ENCODE measurements at regions not wholly inside any gene's neighbourhood (a gene's known extent, or its start where the extent isn't known, plus 50 kb on each side); places are given as distances from the start of the nearest gene placed in this dataset.
A peak's percentile ranks its signal among the peaks of the same experiment; 100 is the strongest.

- no peak overlapping the region for H3K27ac ChIP-seq (ENCODE audit: low read depth, low read length)
Measured at GRCh38 chr7:36029853-36030515, 123.1 kb upstream of the EEPD1 start.

GRCh38 chr7:36032361-36032818, 120.7 kb upstream of the EEPD1 start:
- Histone ChIP-seq H3K36me3 (ENCODE audit: control insufficient read depth in 3 of 3, insufficient read depth in 3 of 3, low read length in 3 of 3) (no peaks in the 10 kb centered on the region), H3K4me1 (ENCODE audit: control insufficient read depth in 3 of 3, insufficient read depth in 3 of 3, low read length in 3 of 3) (peaks cover 24 to 26% (median 24%) of the 10 kb centered on the region in 3 donors), H3K27me3 (ENCODE audit: control insufficient read depth in 3 of 3, insufficient read depth in 3 of 3, low read length in 3 of 3) (no peaks in the 10 kb centered on the region), H3K9ac (ENCODE audit: low read depth in 1 of 3, low read length in 3 of 3) (no peak overlapping the region), H3K4me3 (ENCODE audit: low read length in 3 of 3) (no peak overlapping the region), H3K9me3 (ENCODE audit: control insufficient read depth in 3 of 3, low read length in 3 of 3) (no peaks in the 10 kb centered on the region), H3K27ac (ENCODE audit: low read depth, low read length) (no peak overlapping the region)

More at GRCh38 chr7:36029853-36030515, 123.1 kb upstream of the EEPD1 start:
- Histone ChIP-seq H3K4me3 (ENCODE audit: low read length in 3 of 3) (no peak overlapping the region), H3K9ac (ENCODE audit: low read depth in 1 of 3, low read length in 3 of 3) (no peak overlapping the region), H3K27me3 (ENCODE audit: control insufficient read depth in 3 of 3, insufficient read depth in 3 of 3, low read length in 3 of 3) (no peaks in the 10 kb centered on the region), H3K4me1 (ENCODE audit: control insufficient read depth in 3 of 3, insufficient read depth in 3 of 3, low read length in 3 of 3) (peaks cover 2 to 7% (median 4%) of the 10 kb centered on the region in 3 donors), H3K36me3 (ENCODE audit: control insufficient read depth in 3 of 3, insufficient read depth in 3 of 3, low read length in 3 of 3) (no peaks in the 10 kb centered on the region), H3K9me3 (ENCODE audit: control insufficient read depth in 3 of 3, low read length in 3 of 3) (no peaks in the 10 kb centered on the region)

- Histone ChIP-seq H3K4me3 (ENCODE audit: low read length in 3 of 3) (no peak overlapping the region), H3K9ac (ENCODE audit: low read depth in 1 of 3, low read length in 3 of 3) (no peak overlapping the region), H3K27ac (ENCODE audit: low read depth, low read length) (no peak overlapping the region), H3K4me1 (ENCODE audit: control insufficient read depth in 3 of 3, insufficient read depth in 3 of 3, low read length in 3 of 3) (peaks cover 27 to 34% (median 30%) of the 10 kb centered on the region in 3 donors), H3K9me3 (ENCODE audit: control insufficient read depth in 3 of 3, low read length in 3 of 3) (no peaks in the 10 kb centered on the region), H3K36me3 (ENCODE audit: control insufficient read depth in 3 of 3, insufficient read depth in 3 of 3, low read length in 3 of 3) (no peaks in the 10 kb centered on the region), H3K27me3 (ENCODE audit: control insufficient read depth in 3 of 3, insufficient read depth in 3 of 3, low read length in 3 of 3) (no peaks in the 10 kb centered on the region)
Measured at GRCh38 chr7:36034020-36034419, 119.0 kb upstream of the EEPD1 start.

- peaks cover 21 to 34% (median 30%) of the 10 kb centered on the region in 3 donors for H3K4me1 ChIP-seq (ENCODE audit: control insufficient read depth in 3 of 3, insufficient read depth in 3 of 3, low read length in 3 of 3)
- H3K9ac ChIP-seq (ENCODE audit: low read depth in 1 of 3, low read length in 3 of 3), result no peak overlapping the region
- no peak overlapping the region for H3K27ac ChIP-seq (ENCODE audit: low read depth, low read length)
- H3K27me3 ChIP-seq (ENCODE audit: control insufficient read depth in 3 of 3, insufficient read depth in 3 of 3, low read length in 3 of 3), result no peaks in the 10 kb centered on the region
- H3K4me3 ChIP-seq (ENCODE audit: low read length in 3 of 3), result no peak overlapping the region
- H3K9me3 ChIP-seq (ENCODE audit: control insufficient read depth in 3 of 3, low read length in 3 of 3), result no peaks in the 10 kb centered on the region
- no peaks in the 10 kb centered on the region for H3K36me3 ChIP-seq (ENCODE audit: control insufficient read depth in 3 of 3, insufficient read depth in 3 of 3, low read length in 3 of 3)
Measured at GRCh38 chr7:36035186-36035585, 117.9 kb upstream of the EEPD1 start.

- Histone ChIP-seq H3K4me3 (ENCODE audit: low read length in 3 of 3) (peak overlapping the region in 1 of 3 donors; percentile 13), H3K27ac (ENCODE audit: low read depth, low read length) (peak overlapping the region; percentile 65), H3K36me3 (ENCODE audit: control insufficient read depth in 3 of 3, insufficient read depth in 3 of 3, low read length in 3 of 3) (no peaks in the 10 kb centered on the region), H3K9me3 (ENCODE audit: control insufficient read depth in 3 of 3, low read length in 3 of 3) (no peaks in the 10 kb centered on the region), H3K27me3 (ENCODE audit: control insufficient read depth in 3 of 3, insufficient read depth in 3 of 3, low read length in 3 of 3) (no peaks in the 10 kb centered on the region), H3K9ac (ENCODE audit: low read depth in 1 of 3, low read length in 3 of 3) (peak overlapping the region in 1 of 3 donors; percentile 45), H3K4me1 (ENCODE audit: control insufficient read depth in 3 of 3, insufficient read depth in 3 of 3, low read length in 3 of 3) (peaks cover 20 to 34% (median 30%) of the 10 kb centered on the region in 3 donors)
Measured at GRCh38 chr7:36036590-36036989, 116.5 kb upstream of the EEPD1 start.

DNA sequence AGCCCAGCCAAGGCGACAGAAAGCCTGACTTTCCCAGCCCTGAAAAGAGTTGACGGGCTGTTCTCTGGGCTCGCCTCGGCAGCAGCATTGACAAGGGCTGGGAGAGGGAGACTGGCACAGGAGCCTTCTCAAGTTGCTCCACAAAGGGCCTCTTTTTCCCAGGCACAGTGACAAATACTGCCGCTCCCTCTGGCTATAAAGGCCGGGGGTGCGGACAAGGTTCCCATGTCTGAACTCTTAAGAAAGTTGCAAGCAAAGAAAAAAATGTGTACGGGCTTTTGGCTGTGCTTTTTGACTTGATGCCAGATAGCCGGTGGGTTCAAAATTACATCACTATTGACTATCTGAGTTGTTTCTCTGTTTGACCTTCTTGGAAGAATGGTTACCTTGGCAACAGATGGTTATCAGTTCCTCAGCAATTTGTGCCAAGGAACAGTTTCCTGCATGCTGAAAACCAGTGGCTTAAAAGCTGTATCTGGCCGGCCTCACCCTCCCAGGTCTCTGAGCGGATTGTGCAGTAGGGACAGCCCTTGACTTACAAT, 115.9 kb upstream of the EEPD1 start:
- H3K27ac ChIP-seq (ENCODE audit: low read depth, low read length), result peak overlapping the region; percentile 65
- H3K9me3 ChIP-seq (ENCODE audit: control insufficient read depth in 3 of 3, low read length in 3 of 3), result no peaks in the 10 kb centered on the region
- H3K4me1 ChIP-seq (ENCODE audit: control insufficient read depth in 3 of 3, insufficient read depth in 3 of 3, low read length in 3 of 3), result peaks cover 22 to 34% (median 30%) of the 10 kb centered on the region in 3 donors
- H3K9ac ChIP-seq (ENCODE audit: low read depth in 1 of 3, low read length in 3 of 3), result peak overlapping the region in 2 of 3 donors; percentile 45 to 66
- no peaks in the 10 kb centered on the region for H3K27me3 ChIP-seq (ENCODE audit: control insufficient read depth in 3 of 3, insufficient read depth in 3 of 3, low read length in 3 of 3)
- no peaks in the 10 kb centered on the region for H3K36me3 ChIP-seq (ENCODE audit: control insufficient read depth in 3 of 3, insufficient read depth in 3 of 3, low read length in 3 of 3)
- peak overlapping the region in 1 of 3 donors; percentile 29 for H3K4me3 ChIP-seq (ENCODE audit: low read length in 3 of 3)

GRCh38 chr7:36038063-36038721, 114.9 kb upstream of the EEPD1 start:
- no peaks in the 10 kb centered on the region for H3K27me3 ChIP-seq (ENCODE audit: control insufficient read depth in 3 of 3, insufficient read depth in 3 of 3, low read length in 3 of 3)
- H3K4me3 ChIP-seq (ENCODE audit: low read length in 3 of 3), result no peak overlapping the region
- no peaks in the 10 kb centered on the region for H3K9me3 ChIP-seq (ENCODE audit: control insufficient read depth in 3 of 3, low read length in 3 of 3)
- peaks cover 22 to 34% (median 30%) of the 10 kb centered on the region in 3 donors for H3K4me1 ChIP-seq (ENCODE audit: control insufficient read depth in 3 of 3, insufficient read depth in 3 of 3, low read length in 3 of 3)
- H3K27ac ChIP-seq (ENCODE audit: low read depth, low read length), result no peak overlapping the region
- H3K9ac ChIP-seq (ENCODE audit: low read depth in 1 of 3, low read length in 3 of 3), result no peak overlapping the region
- H3K36me3 ChIP-seq (ENCODE audit: control insufficient read depth in 3 of 3, insufficient read depth in 3 of 3, low read length in 3 of 3), result no peaks in the 10 kb centered on the region

DNA sequence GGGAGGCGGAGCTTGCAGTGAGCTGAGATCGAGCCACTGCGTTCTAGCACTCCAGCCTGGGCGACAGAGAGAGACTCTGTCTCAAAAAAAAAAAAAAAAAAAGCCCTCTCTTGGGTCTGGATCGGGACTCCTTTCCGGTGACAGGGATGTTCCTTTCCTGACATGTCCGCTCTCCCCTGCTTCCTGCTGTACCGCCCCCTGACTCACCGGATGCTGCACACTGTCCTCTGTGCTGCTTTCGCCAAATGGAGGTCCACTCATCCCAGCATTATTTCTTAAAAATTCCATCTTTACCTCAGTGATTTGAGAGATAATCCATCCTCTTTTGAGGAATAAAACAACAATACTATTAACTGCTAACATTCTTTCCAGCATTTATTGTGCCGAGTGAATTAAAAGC, 113.8 kb upstream of the EEPD1 start:
- Histone ChIP-seq H3K27ac (ENCODE audit: low read depth, low read length) (no peak overlapping the region), H3K4me1 (ENCODE audit: control insufficient read depth in 3 of 3, insufficient read depth in 3 of 3, low read length in 3 of 3) (peaks cover 29 to 39% (median 31%) of the 10 kb centered on the region in 3 donors)

GRCh38 chr7:36039671-36040070, 113.4 kb upstream of the EEPD1 start:
- no peak overlapping the region for H3K27ac ChIP-seq (ENCODE audit: low read depth, low read length)
- no peaks in the 10 kb centered on the region for H3K36me3 ChIP-seq (ENCODE audit: control insufficient read depth in 3 of 3, insufficient read depth in 3 of 3, low read length in 3 of 3)
- no peak overlapping the region for H3K4me3 ChIP-seq (ENCODE audit: low read length in 3 of 3)
- H3K4me1 ChIP-seq (ENCODE audit: control insufficient read depth in 3 of 3, insufficient read depth in 3 of 3, low read length in 3 of 3), result peaks cover 33 to 43% (median 35%) of the 10 kb centered on the region in 3 donors
- no peaks in the 10 kb centered on the region for H3K27me3 ChIP-seq (ENCODE audit: control insufficient read depth in 3 of 3, insufficient read depth in 3 of 3, low read length in 3 of 3)
- no peaks in the 10 kb centered on the region for H3K9me3 ChIP-seq (ENCODE audit: control insufficient read depth in 3 of 3, low read length in 3 of 3)
- no peak overlapping the region for H3K9ac ChIP-seq (ENCODE audit: low read depth in 1 of 3, low read length in 3 of 3)

More for the DNA sequence above, 113.8 kb upstream of the EEPD1 start:
- no peaks in the 10 kb centered on the region for H3K27me3 ChIP-seq (ENCODE audit: control insufficient read depth in 3 of 3, insufficient read depth in 3 of 3, low read length in 3 of 3)
- no peaks in the 10 kb centered on the region for H3K9me3 ChIP-seq (ENCODE audit: control insufficient read depth in 3 of 3, low read length in 3 of 3)
- H3K4me3 ChIP-seq (ENCODE audit: low read length in 3 of 3), result no peak overlapping the region
- H3K36me3 ChIP-seq (ENCODE audit: control insufficient read depth in 3 of 3, insufficient read depth in 3 of 3, low read length in 3 of 3), result no peaks in the 10 kb centered on the region
- H3K9ac ChIP-seq (ENCODE audit: low read depth in 1 of 3, low read length in 3 of 3), result no peak overlapping the region

GRCh38 chr7:36040679-36041078, 112.4 kb upstream of the EEPD1 start:
- H3K9ac ChIP-seq (ENCODE audit: low read depth in 1 of 3, low read length in 3 of 3), result no peak overlapping the region
- H3K27ac ChIP-seq (ENCODE audit: low read depth, low read length), result no peak overlapping the region
- H3K36me3 ChIP-seq (ENCODE audit: control insufficient read depth in 3 of 3, insufficient read depth in 3 of 3, low read length in 3 of 3), result no peaks in the 10 kb centered on the region
- H3K4me3 ChIP-seq (ENCODE audit: low read length in 3 of 3), result no peak overlapping the region
- H3K4me1 ChIP-seq (ENCODE audit: control insufficient read depth in 3 of 3, insufficient read depth in 3 of 3, low read length in 3 of 3), result peaks cover 30 to 40% (median 39%) of the 10 kb centered on the region in 3 donors
- H3K9me3 ChIP-seq (ENCODE audit: control insufficient read depth in 3 of 3, low read length in 3 of 3), result no peaks in the 10 kb centered on the region
- H3K27me3 ChIP-seq (ENCODE audit: control insufficient read depth in 3 of 3, insufficient read depth in 3 of 3, low read length in 3 of 3), result no peaks in the 10 kb centered on the region

All from skeletal muscle tissue (tissue), 3 donors.